Activated naive CD4-positive, alpha-beta T cell treated with anti-CD3 and anti-CD28 coated beads, Interleukin-2, amount 10 ng/mL, durations not matched to agents 7 days and 5 days (primary cell): ENCODE measurements at regions not wholly inside any gene's neighbourhood (a gene's known extent, or its start where the extent isn't known, plus 50 kb on each side); places are given as distances from the start of the nearest gene placed in this dataset.
"Not testable (repeated sequence)": the region's sequence is repeated elsewhere in the genome, so short reads cannot be mapped to it uniquely, and the experiment has no call there.

ENCODE experiments used
- CTCF ChIA-PET: fragments of 350-600 bp; sonication (Branson Sonifier 250); formaldehyde crosslinking; loops from one replicate; lab custom pipeline; 2021; ENCODE audit warnings: antibody characterized with exemption; lab: Charles Lee
- DNase-seq: peaks from one replicate; pipeline ENCODE4 v3.0.0-alpha.2; 2020
- H3K27ac Mint-ChIP-seq: one replicate; pipeline ENCODE4 v1.8.0; 2021; ENCODE audit warnings: mild to moderate bottlenecking, moderate library complexity, mixed read lengths
- H3K27me3 Mint-ChIP-seq: one replicate; pipeline ENCODE4 v1.8.0; 2021; ENCODE audit warnings: mild to moderate bottlenecking, mixed read lengths
- H3K36me3 Mint-ChIP-seq: one replicate; pipeline ENCODE4 v1.8.0; 2021; ENCODE audit warnings: mixed read lengths
- H3K4me1 Mint-ChIP-seq: one replicate; pipeline ENCODE4 v1.8.0; 2021; ENCODE audit warnings: mixed read lengths
- H3K4me3 Mint-ChIP-seq: one replicate; pipeline ENCODE4 v1.8.0; 2021; ENCODE audit warnings: mild to moderate bottlenecking, moderate library complexity, mixed read lengths
- H3K9me3 Mint-ChIP-seq: one replicate; pipeline ENCODE4 v1.8.0; 2021; ENCODE audit warnings: mixed read lengths

DNA sequence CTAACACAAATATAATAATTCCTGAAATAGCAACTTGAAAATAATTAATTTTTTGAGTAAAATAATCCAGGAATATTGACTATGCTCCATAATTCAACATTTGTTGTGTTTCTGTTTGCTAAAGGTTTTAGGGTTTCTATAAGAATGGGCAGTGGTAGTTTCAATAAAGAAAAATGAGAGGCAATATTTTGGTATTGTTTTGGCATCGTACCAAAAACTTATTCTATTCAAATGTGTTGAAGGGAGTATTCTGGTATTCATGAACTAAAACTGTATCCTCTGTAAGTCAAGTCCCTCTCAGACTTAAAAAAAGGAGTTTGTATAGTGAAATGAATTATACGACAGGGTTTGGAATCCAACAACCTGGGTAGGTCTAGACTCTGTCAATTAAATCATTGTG is 1245.6 kb upstream of the CELF4 start:
- Mint-ChIP-seq H3K27ac (no peak overlapping the region), H3K4me1 (no peaks in the 10 kb centered on the region), H3K9me3 (no peaks in the 10 kb centered on the region), H3K27me3 (no peaks in the 10 kb centered on the region), H3K4me3 (no peak overlapping the region), H3K36me3 (no peaks in the 10 kb centered on the region)
- CTCF ChIA-PET: no interaction called here
- DNase-seq: no peak

DNA sequence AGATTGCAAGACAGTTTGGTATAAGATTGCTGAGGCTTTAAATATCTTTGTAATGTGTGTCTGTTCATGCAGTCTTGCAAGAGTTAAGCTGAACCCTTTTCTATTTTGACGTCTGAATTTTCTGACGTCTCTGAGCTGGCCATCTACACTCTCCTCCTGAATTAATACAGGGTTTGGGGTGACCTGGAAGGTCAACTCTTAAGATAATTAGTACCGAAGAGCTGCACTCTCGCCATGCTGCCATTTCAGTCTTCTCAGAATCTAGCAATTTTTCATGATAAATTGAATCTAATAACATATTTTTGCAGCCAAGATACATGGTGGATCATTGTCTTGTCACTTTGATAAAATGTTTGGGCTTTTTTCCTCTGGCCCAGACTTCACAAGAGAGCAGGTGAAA is 1245.2 kb upstream of the CELF4 start:
- DNase-seq: no peak
- no peak overlapping the region for H3K27ac Mint-ChIP-seq
- no peaks in the 10 kb centered on the region for H3K9me3 Mint-ChIP-seq
- CTCF ChIA-PET: no interaction called here
- no peak overlapping the region for H3K4me3 Mint-ChIP-seq
- no peaks in the 10 kb centered on the region for H3K36me3 Mint-ChIP-seq
- H3K27me3 Mint-ChIP-seq: no peaks in the 10 kb centered on the region
- H3K4me1 Mint-ChIP-seq: no peaks in the 10 kb centered on the region

DNA sequence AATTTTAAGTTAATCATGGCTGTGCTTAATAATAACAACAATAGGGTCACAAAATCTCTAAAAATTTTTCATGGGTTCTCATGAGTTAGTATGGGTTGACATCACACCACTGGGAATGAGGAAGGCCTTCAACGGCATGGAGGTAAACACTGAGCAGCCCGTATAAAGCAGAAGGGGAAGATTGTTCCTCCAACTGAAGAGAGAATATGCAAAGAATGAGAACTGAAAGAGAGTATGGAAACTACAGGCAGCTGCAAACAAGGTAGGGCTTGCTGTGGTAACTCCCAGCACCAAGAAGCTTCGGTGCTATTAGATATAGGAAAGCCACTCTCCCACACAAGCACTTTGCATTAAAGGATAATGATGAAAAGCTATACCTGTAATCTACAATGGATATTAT is 1242.3 kb upstream of the CELF4 start:
- H3K27me3 Mint-ChIP-seq: no peaks in the 10 kb centered on the region
- no peaks in the 10 kb centered on the region for H3K9me3 Mint-ChIP-seq
- no peak overlapping the region for H3K27ac Mint-ChIP-seq
- CTCF ChIA-PET: no interaction called here
- H3K4me3 Mint-ChIP-seq: no peak overlapping the region
- H3K4me1 Mint-ChIP-seq: no peaks in the 10 kb centered on the region
- no peak for DNase-seq
- H3K36me3 Mint-ChIP-seq: no peaks in the 10 kb centered on the region

DNA sequence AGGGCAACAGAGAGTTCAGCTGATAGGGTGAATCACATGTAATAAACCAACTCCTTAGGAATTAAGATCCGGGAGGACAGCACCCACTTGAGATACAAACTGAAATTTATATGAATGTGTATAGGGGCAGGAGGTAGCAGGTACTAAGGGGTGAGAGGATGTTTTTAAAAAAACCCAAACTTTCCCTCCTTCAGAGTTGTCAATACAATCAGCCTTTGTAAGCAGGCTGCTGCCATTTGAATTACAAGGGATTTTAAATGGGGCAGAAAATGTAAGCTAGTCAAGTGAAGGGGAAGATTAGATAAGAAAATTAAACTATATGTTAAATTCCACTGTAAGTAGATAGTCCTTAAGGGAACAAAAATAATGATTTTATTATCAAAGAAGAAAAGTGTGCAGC is 1239.7 kb upstream of the CELF4 start:
- Mint-ChIP-seq H3K27me3 (no peaks in the 10 kb centered on the region), H3K27ac (no peak overlapping the region), H3K4me1 (no peaks in the 10 kb centered on the region), H3K36me3 (no peaks in the 10 kb centered on the region), H3K9me3 (no peaks in the 10 kb centered on the region), H3K4me3 (no peak overlapping the region)
- CTCF ChIA-PET: no interaction called here
- DNase-seq: no peak

DNA sequence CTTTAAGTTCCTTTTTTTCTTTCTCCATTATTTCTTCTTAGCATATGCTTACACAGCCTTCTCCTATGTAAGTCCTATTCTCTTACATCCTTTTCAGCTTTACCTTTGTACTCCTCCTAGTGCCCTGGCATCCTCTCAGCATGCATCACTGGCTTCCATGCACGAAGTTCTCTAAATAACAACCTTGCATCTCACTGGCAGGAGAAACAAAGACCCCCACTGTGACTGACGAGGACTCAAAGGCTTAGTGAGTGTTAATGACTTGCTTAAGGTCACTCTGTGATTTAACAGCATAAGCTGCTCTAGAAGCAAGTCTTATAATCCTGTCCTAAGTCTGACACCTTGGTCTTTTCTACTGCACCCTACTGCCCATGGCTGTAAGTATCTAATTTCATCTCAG is 1236.0 kb upstream of the CELF4 start:
- Mint-ChIP-seq H3K27ac (no peak overlapping the region), H3K36me3 (no peaks in the 10 kb centered on the region), H3K4me1 (no peaks in the 10 kb centered on the region), H3K4me3 (no peak overlapping the region), H3K9me3 (peaks cover 2% of the 10 kb centered on the region), H3K27me3 (no peaks in the 10 kb centered on the region)
- DNase-seq: no peak
- CTCF ChIA-PET: no interaction called here

DNA sequence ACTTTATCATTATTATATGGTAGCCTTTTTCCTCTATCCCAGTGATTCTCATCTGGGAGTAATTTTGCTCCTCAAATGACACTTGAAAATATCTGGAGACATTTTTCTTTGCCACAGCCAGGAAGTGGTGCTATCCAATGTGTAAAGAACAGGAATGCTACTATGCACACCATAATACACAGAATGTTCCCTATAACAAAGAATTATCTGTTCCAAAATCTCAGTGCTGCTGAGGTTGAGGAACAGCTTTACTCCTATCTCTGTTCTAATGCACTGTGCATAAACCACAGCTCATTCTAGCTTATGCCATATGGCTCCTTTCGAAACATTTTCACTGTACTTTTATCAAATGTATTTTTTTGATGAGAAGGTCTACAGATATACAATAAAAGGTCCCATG is 1231.2 kb upstream of the CELF4 start:
- Mint-ChIP-seq H3K27ac (no peak overlapping the region), H3K36me3 (no peaks in the 10 kb centered on the region), H3K9me3 (peaks cover 2% of the 10 kb centered on the region), H3K27me3 (no peaks in the 10 kb centered on the region), H3K4me3 (no peak overlapping the region), H3K4me1 (no peaks in the 10 kb centered on the region)
- no peak for DNase-seq
- CTCF ChIA-PET: no interaction called here

DNA sequence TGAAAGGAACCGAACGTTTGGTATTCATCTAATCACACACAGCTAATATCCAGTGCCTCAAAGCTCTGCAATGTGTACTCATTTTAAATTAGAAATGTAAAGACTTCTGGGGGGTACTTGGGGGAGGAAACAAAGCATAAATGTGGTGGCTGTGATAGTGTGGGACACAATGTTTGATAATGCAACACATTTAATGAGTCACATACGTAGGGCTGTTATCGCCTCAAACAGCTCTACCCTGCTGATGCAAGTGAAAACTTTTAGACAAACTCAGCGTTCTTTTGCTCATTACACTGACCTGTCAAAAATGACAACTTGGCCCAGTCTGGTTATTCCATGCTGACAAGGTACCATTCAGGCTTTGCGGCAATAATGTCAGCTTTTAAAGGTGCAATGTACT is 1227.1 kb upstream of the CELF4 start:
- CTCF ChIA-PET: no interaction called here
- no peak overlapping the region for H3K4me3 Mint-ChIP-seq
- H3K4me1 Mint-ChIP-seq: no peaks in the 10 kb centered on the region
- no peak overlapping the region for H3K27ac Mint-ChIP-seq
- DNase-seq: no peak
- H3K36me3 Mint-ChIP-seq: no peaks in the 10 kb centered on the region
- H3K9me3 Mint-ChIP-seq: peaks cover under 1% of the 10 kb centered on the region
- no peaks in the 10 kb centered on the region for H3K27me3 Mint-ChIP-seq

DNA sequence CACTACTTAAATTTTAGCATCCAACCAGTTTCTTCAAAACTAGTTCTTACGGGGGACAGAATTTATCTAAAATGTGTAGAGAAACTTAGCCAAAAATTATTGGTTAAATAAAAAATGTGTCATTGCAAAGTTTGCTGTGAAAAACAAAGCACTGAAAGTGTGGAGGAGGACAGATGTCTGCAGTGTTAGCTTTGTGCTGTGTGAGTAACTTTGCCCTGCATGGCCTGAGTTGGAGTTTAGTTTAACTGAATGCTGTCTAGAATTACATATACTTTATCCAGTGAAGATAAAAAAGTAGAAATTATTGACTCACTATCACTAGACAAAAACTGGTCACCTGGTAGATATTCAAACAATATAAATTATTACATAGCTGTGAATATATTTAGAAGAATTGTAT is 1225.2 kb upstream of the CELF4 start:
- H3K4me3 Mint-ChIP-seq: no peak overlapping the region
- H3K36me3 Mint-ChIP-seq: no peaks in the 10 kb centered on the region
- no peaks in the 10 kb centered on the region for H3K4me1 Mint-ChIP-seq
- no peak overlapping the region for H3K27ac Mint-ChIP-seq
- no peak for DNase-seq
- CTCF ChIA-PET: no interaction called here
- no peaks in the 10 kb centered on the region for H3K9me3 Mint-ChIP-seq
- no peaks in the 10 kb centered on the region for H3K27me3 Mint-ChIP-seq

DNA sequence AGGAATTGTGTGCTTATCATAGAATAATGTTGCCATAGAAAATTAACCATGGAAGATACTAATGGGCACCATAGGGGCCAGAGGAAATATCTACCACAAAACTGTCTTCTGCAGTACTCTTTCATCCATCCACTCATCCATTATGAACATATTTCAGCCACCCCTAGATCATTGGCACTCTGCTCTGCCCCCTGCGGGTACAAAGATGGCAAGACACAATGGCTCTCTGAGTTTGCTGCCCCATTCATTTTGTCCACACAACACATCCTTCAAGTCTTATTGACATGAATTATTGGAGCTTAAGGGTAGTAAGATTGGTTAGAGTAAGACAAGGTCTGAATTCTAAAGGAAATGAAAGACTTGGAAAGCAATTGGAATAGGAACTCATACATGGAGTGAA is 1224.7 kb upstream of the CELF4 start:
- Mint-ChIP-seq H3K36me3 (no peaks in the 10 kb centered on the region), H3K9me3 (no peaks in the 10 kb centered on the region), H3K4me3 (no peak overlapping the region), H3K4me1 (no peaks in the 10 kb centered on the region), H3K27ac (no peak overlapping the region), H3K27me3 (no peaks in the 10 kb centered on the region)
- no peak for DNase-seq
- CTCF ChIA-PET: no interaction called here

DNA sequence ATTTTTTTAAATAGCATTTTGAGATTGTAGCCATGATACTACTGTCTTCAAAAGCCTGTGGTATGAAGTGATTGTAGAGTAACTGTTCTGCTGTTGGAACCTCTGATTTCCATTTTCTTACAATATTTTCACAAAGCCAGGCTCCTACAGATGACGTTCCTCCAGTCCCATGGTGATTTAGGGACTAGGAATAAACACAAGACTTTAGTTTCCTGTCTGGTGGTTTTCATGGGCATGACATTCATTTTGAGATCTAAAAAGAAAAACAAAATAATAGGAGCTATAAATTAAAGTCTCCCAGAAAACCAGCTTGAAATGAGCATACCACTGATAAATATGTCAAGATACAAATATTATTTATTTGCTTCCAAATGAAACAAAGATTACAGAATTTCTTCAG is 1223.5 kb upstream of the CELF4 start:
- CTCF ChIA-PET: no interaction called here
- no peaks in the 10 kb centered on the region for H3K27me3 Mint-ChIP-seq
- no peaks in the 10 kb centered on the region for H3K4me1 Mint-ChIP-seq
- no peaks in the 10 kb centered on the region for H3K9me3 Mint-ChIP-seq
- DNase-seq: no peak
- H3K27ac Mint-ChIP-seq: no peak overlapping the region
- H3K4me3 Mint-ChIP-seq: no peak overlapping the region
- no peaks in the 10 kb centered on the region for H3K36me3 Mint-ChIP-seq

DNA sequence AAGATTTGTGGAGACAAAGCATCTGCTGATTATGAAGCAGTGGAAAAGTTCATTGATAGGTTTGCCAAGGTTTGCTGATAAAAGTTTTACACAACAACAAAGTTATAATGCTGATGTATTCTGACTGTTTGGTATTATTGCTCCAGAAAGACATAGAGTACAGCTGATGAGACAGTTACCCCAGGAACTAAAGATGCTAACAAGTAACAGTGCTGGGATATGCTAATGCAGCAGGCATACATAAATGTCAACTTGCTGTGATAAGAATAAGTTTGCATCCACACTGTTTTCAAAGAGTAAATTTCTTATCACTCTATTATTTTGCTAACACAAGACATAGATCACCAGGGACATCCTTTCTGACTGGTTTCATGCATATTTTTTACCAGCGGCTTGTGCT is 1221.3 kb upstream of the CELF4 start:
- DNase-seq: no peak
- CTCF ChIA-PET: no interaction called here
- H3K4me1 Mint-ChIP-seq: no peaks in the 10 kb centered on the region
- H3K4me3 Mint-ChIP-seq: no peak overlapping the region
- H3K9me3 Mint-ChIP-seq: no peaks in the 10 kb centered on the region
- no peaks in the 10 kb centered on the region for H3K36me3 Mint-ChIP-seq
- no peak overlapping the region for H3K27ac Mint-ChIP-seq
- no peaks in the 10 kb centered on the region for H3K27me3 Mint-ChIP-seq

DNA sequence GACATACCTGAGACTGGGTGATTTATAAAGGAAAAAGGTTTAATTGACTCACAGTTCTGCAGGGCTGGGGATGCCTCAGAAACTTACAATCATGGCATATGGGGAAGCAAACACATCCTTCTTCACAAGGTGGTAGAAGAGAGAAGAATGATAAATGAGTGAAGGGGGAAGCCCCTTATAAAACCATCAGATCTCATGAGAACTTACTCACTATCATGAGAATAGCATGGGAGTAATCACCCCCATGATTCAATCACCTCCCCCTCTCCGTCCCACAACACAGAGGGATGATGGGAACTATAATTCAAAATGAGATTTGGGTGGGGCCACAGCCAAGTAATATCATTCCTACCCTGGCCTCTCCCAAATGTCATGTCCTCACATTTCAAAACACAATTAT is 1206.0 kb upstream of the CELF4 start:
- H3K4me1 Mint-ChIP-seq, H3K27ac Mint-ChIP-seq, H3K36me3 Mint-ChIP-seq, H3K4me3 Mint-ChIP-seq, H3K27me3 Mint-ChIP-seq, CTCF ChIA-PET, DNase-seq, H3K9me3 Mint-ChIP-seq: not testable (repeated sequence)

DNA sequence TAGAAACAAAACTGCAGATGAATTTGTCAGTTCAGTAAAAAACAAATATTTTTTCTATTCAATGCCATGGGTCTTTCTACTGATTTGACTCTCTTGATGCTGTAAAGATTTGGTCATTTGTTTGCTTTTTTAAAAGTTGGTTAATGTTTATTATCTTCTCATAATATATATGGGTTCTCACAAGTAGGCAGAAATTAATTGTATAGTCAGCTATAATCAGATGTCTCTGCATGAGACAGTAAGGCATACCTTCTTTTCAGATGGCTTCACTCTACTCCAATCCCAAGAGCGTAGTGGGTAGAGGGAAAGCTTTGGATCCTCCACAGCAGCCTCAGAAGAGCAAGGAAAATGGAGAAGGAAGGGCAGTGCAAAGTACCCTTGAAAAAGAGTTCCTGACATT is 1202.9 kb upstream of the CELF4 start:
- CTCF ChIA-PET: no interaction called here

DNA sequence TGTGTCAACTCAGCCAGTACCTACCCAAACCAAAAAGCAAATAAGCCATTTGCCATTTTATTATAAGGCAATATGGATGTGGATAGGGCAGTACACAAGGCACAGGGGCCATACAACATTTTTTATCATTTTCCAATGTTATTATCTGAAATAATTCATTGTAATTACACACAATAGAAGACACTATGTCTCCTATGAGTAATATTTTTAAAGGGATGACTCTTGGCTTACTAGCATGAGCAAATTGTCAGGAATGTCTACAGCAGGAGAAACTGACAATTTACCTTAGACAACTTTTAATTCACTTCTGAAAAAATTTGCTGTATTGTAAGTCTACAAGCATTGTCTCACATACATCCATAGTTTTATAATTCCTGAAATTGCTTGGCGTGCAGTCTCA is 1193.9 kb upstream of the CELF4 start:
- CTCF ChIA-PET: no interaction called here
- Mint-ChIP-seq H3K4me3 (no peak overlapping the region), H3K9me3 (peaks cover 5% of the 10 kb centered on the region), H3K27ac (no peak overlapping the region), H3K36me3 (no peaks in the 10 kb centered on the region), H3K4me1 (no peaks in the 10 kb centered on the region), H3K27me3 (no peaks in the 10 kb centered on the region)
- DNase-seq: no peak

More for the DNA sequence above, 1202.9 kb upstream of the CELF4 start:
- Mint-ChIP-seq H3K27ac (no peak overlapping the region), H3K27me3 (no peaks in the 10 kb centered on the region), H3K9me3 (peaks cover 4% of the 10 kb centered on the region), H3K4me3 (no peak overlapping the region), H3K36me3 (no peaks in the 10 kb centered on the region), H3K4me1 (no peaks in the 10 kb centered on the region)
- DNase-seq: no peak

DNA sequence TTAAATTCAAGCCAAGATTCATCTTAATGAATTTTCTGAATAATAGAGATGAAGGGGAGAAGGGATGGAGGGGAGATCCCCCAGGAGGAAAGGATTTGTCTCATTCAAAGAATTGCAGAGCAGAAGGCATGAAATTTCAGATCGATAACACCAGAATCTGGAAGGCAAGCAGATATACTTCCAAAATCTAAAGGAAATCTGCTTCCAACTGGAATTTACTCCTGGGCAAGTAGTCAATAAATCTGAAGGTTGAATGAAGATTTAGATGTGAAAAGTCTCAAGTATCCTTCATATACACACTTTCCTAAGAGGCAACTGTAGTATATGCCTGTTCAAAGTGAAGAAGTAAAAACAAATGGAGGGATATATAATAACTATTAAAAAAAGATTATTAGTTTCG is 1190.8 kb upstream of the CELF4 start:
- CTCF ChIA-PET: no interaction called here
- Mint-ChIP-seq H3K27me3 (no peaks in the 10 kb centered on the region), H3K36me3 (no peaks in the 10 kb centered on the region), H3K4me3 (no peak overlapping the region), H3K9me3 (peaks cover 3% of the 10 kb centered on the region), H3K27ac (no peak overlapping the region), H3K4me1 (no peaks in the 10 kb centered on the region)
- DNase-seq: no peak

DNA sequence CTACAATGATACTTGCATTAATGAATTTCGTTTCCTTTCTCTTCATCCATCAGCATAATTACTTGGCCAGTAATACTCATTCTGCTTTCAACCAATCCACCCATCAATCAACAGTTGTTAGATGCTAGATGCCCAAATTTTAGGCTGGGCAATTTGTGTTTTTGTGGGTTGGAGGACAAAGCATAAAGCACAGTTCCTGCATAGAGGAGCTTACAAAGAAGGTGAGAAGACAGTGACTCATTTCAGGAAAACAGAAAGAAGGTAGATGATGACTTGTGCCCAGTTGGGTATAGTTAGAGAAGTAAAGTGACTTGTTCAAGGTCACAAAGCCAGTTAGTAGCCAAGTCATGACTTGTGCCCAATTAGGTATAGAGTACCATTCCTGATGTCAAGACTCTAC is 1186.8 kb upstream of the CELF4 start:
- no peak overlapping the region for H3K27ac Mint-ChIP-seq
- CTCF ChIA-PET: no interaction called here
- no peak for DNase-seq
- H3K9me3 Mint-ChIP-seq: no peaks in the 10 kb centered on the region
- H3K36me3 Mint-ChIP-seq: no peaks in the 10 kb centered on the region
- H3K27me3 Mint-ChIP-seq: no peaks in the 10 kb centered on the region
- H3K4me3 Mint-ChIP-seq: no peak overlapping the region
- no peaks in the 10 kb centered on the region for H3K4me1 Mint-ChIP-seq
